PC-3 (cell line): ENCODE measurements at regions not wholly inside any gene's neighbourhood (a gene's known extent, or its start where the extent isn't known, plus 50 kb on each side); places are given as distances from the start of the nearest gene placed in this dataset.

Source experiments
- ATAC-seq: fragments of 200-7000 bp; cut with Tn5 transposase; 2 replicates; pipeline ENCODE4 v1.9.1; 2020; ENCODE audit warnings: mild to moderate bottlenecking, moderate library complexity
- BruUV-seq: library from RNA; stranded (reverse); fragments of 400-500 nt; replicated peaks from 2 replicates; lab custom pipeline; 2021; lab: Mats Ljungman, UMichigan
- CTCF ChIA-PET: fragments of 300-600 bp; sonication (Branson Sonifier 250); formaldehyde crosslinking; loops from one replicate; lab custom pipeline; 2022; ENCODE audit warnings: antibody characterized with exemption; lab: Charles Lee
- POLR2A ChIA-PET: fragments of 300-600 bp; sonication (Branson Sonifier 250); formaldehyde crosslinking; loops from one replicate; lab custom pipeline; 2022; ENCODE audit warnings: antibody characterized with exemption; ENCODE audit not compliant: unreplicated experiment; lab: Charles Lee
- DNase-seq: peaks from one replicate; pipeline ENCODE4 v3.0.0-alpha.2; 2015
- H2AFZ ChIP-seq: fragments of 300-600 bp; sonication (generic); 2 replicates; pipeline ENCODE4 v1.6.0; 2016; ENCODE audit warnings: antibody characterized with exemption, low read length
- H3F3A ChIP-seq: fragments of 300-600 bp; sonication (generic); one replicate; pipeline ENCODE4 v1.6.0; 2017; ENCODE audit warnings: antibody characterized with exemption, low read length, control low read depth, mild to moderate bottlenecking; ENCODE audit not compliant: unreplicated experiment
- H3K27ac ChIP-seq: fragments of 300-600 bp; sonication (generic); 2 replicates; pipeline ENCODE4 v1.5.1; 2016; ENCODE audit warnings: mild to moderate bottlenecking, low read length
- H3K27me3 ChIP-seq: fragments of 300-600 bp; sonication (generic); 2 replicates; pipeline ENCODE4 v1.6.1; 2016; ENCODE audit warnings: low read length, mixed read lengths
- H3K36me3 ChIP-seq: fragments of 300-600 bp; sonication (generic); 2 replicates; pipeline ENCODE4 v1.6.1; 2016; ENCODE audit warnings: low read depth, mixed run types, low read length, mixed read lengths
- H3K4me1 ChIP-seq: fragments of 300-600 bp; sonication (generic); 2 replicates; pipeline ENCODE4 v1.5.1; 2016; ENCODE audit warnings: low read length; ENCODE audit not compliant: insufficient read depth
- H3K4me2 ChIP-seq: fragments of 300-600 bp; sonication (generic); 2 replicates; pipeline ENCODE4 v1.6.0; 2016; ENCODE audit warnings: low read length
- H3K4me3 ChIP-seq: fragments of 300-600 bp; sonication (generic); 2 replicates; pipeline ENCODE4 v1.5.1; 2016; ENCODE audit warnings: mild to moderate bottlenecking, low read length, mixed read lengths
- H3K79me2 ChIP-seq: fragments of 300-600 bp; sonication (generic); 2 replicates; pipeline ENCODE4 v1.6.1; 2017; ENCODE audit warnings: low read length, mixed read lengths
- H3K9ac ChIP-seq: fragments of 300-600 bp; sonication (generic); 2 replicates; pipeline ENCODE4 v1.6.0; 2016; ENCODE audit warnings: mild to moderate bottlenecking, low read length
- H3K9me2 ChIP-seq: fragments of 300-600 bp; sonication (generic); replicated peaks from 2 replicates; pipeline ENCODE4 v1.6.1; 2016; ENCODE audit warnings: mixed run types, low read length, mixed read lengths
- H3K9me3 ChIP-seq: fragments of 300-600 bp; sonication (generic); 2 replicates; pipeline ENCODE4 v1.6.1; 2016; ENCODE audit warnings: low read length, mixed read lengths
- H4K20me1 ChIP-seq: fragments of 300-600 bp; sonication (generic); 2 replicates; pipeline ENCODE4 v1.6.1; 2016; ENCODE audit warnings: low read length, mixed read lengths
- CTCF ChIP-seq: fragments of 300-600 bp; sonication (generic); conservative IDR thresholded peaks from 2 replicates; pipeline ENCODE4 v1.5.1; 2017; ENCODE audit warnings: antibody characterized with exemption, low read depth, mild to moderate bottlenecking, low read length
- EZH2 ChIP-seq: fragments of 300-600 bp; sonication (generic); IDR thresholded peaks from one replicate; pipeline ENCODE4 v1.6.1; 2017; ENCODE audit warnings: antibody characterized with exemption, mild to moderate bottlenecking, low read length; ENCODE audit not compliant: unreplicated experiment
- EZH2phosphoT487 ChIP-seq: fragments of 300-600 bp; sonication (generic); IDR thresholded peaks from 2 replicates; pipeline ENCODE4 v1.6.1; 2018; ENCODE audit warnings: mild to moderate bottlenecking, antibody characterized with exemption, low read length, borderline replicate concordance
- intact Hi-C: fragments of 100-400 bp; cut with micrococcal nuclease; formaldehyde crosslinking; loops from 2 replicates; pipeline ENCODE4 v1.9.0; 2023

- Histone ChIP-seq H3K27ac (no peak overlapping the region), H3K36me3 (no peaks in the 10 kb centered on the region), H3K4me2 (no peak overlapping the region), H3K4me3 (no peak overlapping the region), H4K20me1 (no peaks in the 10 kb centered on the region), H3K9me2 (no peaks in the 10 kb centered on the region), H3K9me3 (peaks cover 16% of the 10 kb centered on the region), H3F3A (no peaks in the 10 kb centered on the region), H2AFZ (no peak overlapping the region), H3K27me3 (no peaks in the 10 kb centered on the region), H3K4me1 (no peaks in the 10 kb centered on the region), H3K9ac (no peak overlapping the region), H3K79me2 (no peaks in the 10 kb centered on the region)
- CTCF ChIA-PET = no interaction called here
- BruUV-seq = no TSS peak
- ATAC-seq (no peak), DNase-seq (no peak)
- no peak for TF ChIP-seq EZH2
- TF ChIP-seq EZH2phosphoT487 = no peak
- TF ChIP-seq CTCF = no peak
- intact Hi-C loops = no loop called here
- POLR2A ChIA-PET = no interaction called here
Measured at GRCh38 chr11:112864672-112865071, 96.5 kb upstream of the NCAM1 start.

DNA sequence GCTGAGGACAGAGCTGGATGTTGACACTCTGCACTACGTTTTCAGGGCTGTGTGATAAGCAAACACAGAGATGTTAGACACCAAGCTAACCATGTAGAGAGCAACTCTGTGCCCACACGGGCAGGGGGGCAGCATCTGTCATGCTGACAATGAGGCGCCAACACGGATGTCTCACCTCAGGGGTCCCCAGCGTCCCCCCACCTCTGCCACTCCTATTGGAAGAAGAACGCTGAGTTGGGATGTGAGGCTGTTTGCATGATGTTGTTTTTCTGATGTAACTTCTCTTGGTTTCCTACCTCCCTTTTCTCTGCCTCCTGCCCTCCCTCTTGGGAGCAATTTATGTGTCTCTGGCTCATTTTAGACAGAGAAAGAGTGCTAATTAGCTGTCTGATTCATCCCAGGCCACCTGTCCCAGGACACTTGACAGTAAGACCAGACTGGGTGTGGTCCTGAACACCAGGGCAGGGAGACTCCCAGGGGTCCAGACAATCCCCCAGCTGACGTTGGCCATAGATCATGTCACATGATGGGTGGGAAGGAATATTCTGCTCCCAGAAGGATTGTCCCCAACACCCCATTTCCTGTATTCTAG is 89.2 kb upstream of the NCAM1 start:
- Histone ChIP-seq H3K79me2 (no peaks in the 10 kb centered on the region), H3K4me2 (no peak overlapping the region), H3K9me2 (no peaks in the 10 kb centered on the region), H3K36me3 (no peaks in the 10 kb centered on the region), H3F3A (no peaks in the 10 kb centered on the region), H2AFZ (no peak overlapping the region), H3K4me1 (no peaks in the 10 kb centered on the region), H3K9ac (no peak overlapping the region), H3K27ac (no peak overlapping the region), H3K9me3 (no peaks in the 10 kb centered on the region), H3K27me3 (peaks cover 13% of the 10 kb centered on the region; the same call in 1 of the 2 replicates), H4K20me1 (no peaks in the 10 kb centered on the region), H3K4me3 (no peak overlapping the region)
- DNase-seq = no peak
- ChIA-PET CTCF (no interaction called here), POLR2A (no interaction called here)
- no TSS peak for BruUV-seq
- intact Hi-C loops = no loop called here
- no peak for ATAC-seq
- TF ChIP-seq CTCF (no peak), EZH2phosphoT487 (no peak), EZH2 (no peak)

GRCh38 chr11:112874980-112875379 is 86.2 kb upstream of the NCAM1 start:
- no TSS peak for BruUV-seq
- DNase-seq = no peak
- Histone ChIP-seq H3K27me3 (peaks cover 13% of the 10 kb centered on the region), H3K79me2 (no peaks in the 10 kb centered on the region), H3K4me3 (no peak overlapping the region), H3K27ac (no peak overlapping the region), H2AFZ (no peak overlapping the region), H3K9me2 (no peaks in the 10 kb centered on the region), H3K4me1 (no peaks in the 10 kb centered on the region), H3K4me2 (no peak overlapping the region), H3F3A (no peaks in the 10 kb centered on the region), H3K36me3 (no peaks in the 10 kb centered on the region), H4K20me1 (no peaks in the 10 kb centered on the region), H3K9ac (no peak overlapping the region), H3K9me3 (no peaks in the 10 kb centered on the region)
- no peak for TF ChIP-seq EZH2phosphoT487
- no peak for TF ChIP-seq CTCF
- TF ChIP-seq EZH2 = no peak
- ChIA-PET POLR2A (no interaction called here), CTCF (no interaction called here)
- ATAC-seq = no peak
- intact Hi-C loops = no loop called here
